NB4 (cell line): ENCODE measurements at regions not wholly inside any gene's neighbourhood (a gene's known extent, or its start where the extent isn't known, plus 50 kb on each side); places are given as distances from the start of the nearest gene placed in this dataset.

Experiments
- MYC ChIP-seq: IDR thresholded peaks from 2 replicates; pipeline ENCODE4 v1.6.1; 2011; ENCODE audit warnings: low read depth, low read length
- TF ChIP-seq, protein P1 (sequence below): IDR thresholded peaks from one replicate; pipeline ENCODE4 v1.5.1; 2012; ENCODE audit warnings: low read depth, low read length

DNA sequence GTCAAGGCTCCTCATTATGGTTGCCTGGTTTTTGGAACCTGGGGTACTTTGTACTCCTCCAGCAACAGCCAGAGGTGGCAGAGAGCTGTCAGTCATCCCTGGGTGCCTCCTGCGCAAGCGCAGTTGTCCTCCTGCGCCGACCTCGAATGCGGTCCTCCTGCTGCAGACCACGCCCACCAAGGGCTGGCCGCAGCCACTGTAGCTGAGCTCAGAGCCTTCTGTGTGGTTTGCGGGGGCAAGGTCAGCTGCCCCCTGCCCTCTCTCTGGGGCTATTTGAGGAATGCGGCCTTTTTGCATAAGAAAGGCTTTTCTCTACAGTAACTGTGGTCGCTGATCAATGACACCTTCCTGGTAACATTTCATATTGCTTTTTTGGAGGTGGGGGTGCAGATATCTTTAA is 131.3 kb upstream of the SNRPN start:
- no peak for TF ChIP-seq MYC
- TF ChIP-seq, protein P1, sequence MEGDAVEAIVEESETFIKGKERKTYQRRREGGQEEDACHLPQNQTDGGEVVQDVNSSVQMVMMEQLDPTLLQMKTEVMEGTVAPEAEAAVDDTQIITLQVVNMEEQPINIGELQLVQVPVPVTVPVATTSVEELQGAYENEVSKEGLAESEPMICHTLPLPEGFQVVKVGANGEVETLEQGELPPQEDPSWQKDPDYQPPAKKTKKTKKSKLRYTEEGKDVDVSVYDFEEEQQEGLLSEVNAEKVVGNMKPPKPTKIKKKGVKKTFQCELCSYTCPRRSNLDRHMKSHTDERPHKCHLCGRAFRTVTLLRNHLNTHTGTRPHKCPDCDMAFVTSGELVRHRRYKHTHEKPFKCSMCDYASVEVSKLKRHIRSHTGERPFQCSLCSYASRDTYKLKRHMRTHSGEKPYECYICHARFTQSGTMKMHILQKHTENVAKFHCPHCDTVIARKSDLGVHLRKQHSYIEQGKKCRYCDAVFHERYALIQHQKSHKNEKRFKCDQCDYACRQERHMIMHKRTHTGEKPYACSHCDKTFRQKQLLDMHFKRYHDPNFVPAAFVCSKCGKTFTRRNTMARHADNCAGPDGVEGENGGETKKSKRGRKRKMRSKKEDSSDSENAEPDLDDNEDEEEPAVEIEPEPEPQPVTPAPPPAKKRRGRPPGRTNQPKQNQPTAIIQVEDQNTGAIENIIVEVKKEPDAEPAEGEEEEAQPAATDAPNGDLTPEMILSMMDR = no peak
